ENCODE measurements at regions not wholly inside any gene's neighbourhood (a gene's known extent, or its start where the extent isn't known, plus 50 kb on each side); places are given as distances from the start of the nearest gene placed in this dataset.

DNA sequence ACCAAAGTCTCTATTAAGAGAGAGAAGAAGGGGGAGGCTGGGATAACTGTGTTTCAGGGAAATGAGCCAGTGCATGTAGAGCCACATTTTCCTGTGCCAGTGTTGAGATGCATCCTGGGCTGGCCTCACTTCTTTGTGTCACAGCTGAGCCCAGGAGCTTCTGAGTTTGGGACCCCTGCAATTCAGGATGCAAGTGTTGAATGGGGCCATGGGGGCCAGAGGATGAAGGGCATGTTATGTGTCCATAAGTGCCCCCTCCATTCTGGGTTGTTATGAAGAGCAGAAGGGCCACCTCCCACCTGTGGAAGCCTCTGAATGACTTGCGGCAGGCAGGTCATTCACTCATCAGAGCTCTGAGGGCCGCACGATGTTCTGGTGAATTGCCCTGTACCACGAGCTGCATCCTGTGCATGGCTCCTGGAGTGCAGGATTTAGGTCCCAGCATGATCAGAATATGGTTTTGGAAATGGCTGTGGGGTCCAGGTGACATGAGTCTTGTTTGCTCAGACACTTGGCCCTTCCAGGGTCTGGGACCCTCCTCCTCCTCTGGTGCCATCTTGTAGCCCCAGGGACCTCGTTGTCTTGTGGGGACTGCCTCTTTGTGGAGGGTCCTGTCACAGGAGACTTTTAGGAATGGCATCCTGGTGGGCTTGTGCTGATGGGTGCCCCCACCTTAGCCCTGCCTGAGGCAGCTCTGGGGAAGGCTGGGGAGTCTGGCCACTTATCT is 115.4 kb upstream of the PITX1 start:
- intact Hi-C loops (cut with micrococcal nuclease): no loop called here
- CTCF ChIA-PET: no interaction called here

More for the DNA sequence above, 115.4 kb upstream of the PITX1 start:
- H4K20me1 ChIP-seq (replicated peaks; ENCODE audit: control insufficient read depth, extremely low read depth, insufficient read depth, low read length): no peaks in the 10 kb centered on the region
- no peaks in the 10 kb centered on the region for H3K36me3 ChIP-seq (ENCODE audit: control insufficient read depth in 2 of 2, extremely low read depth in 1 of 2, insufficient read depth in 2 of 2, low read length in 2 of 2)
- no peak for FAIRE-seq
- no peaks in the 10 kb centered on the region for H3K79me2 ChIP-seq (ENCODE audit: control insufficient read depth, insufficient read depth, low read length)
- POLR2A ChIA-PET: no interaction called here
- peaks cover 0 to 8% of the 10 kb centered on the region in 2 experiments for H3K27me3 ChIP-seq (ENCODE audit: control insufficient read depth in 2 of 2, insufficient read depth in 2 of 2, low read length in 2 of 2)
- no peaks in the 10 kb centered on the region for H3K9me3 ChIP-seq (replicated peaks; ENCODE audit: control insufficient read depth, insufficient read depth, low read length)
- H3K4me3 ChIP-seq (replicated peaks in 1 of 3; ENCODE audit: insufficient read depth in 1 of 3, low read depth in 1 of 3, low read length in 3 of 3): no peak overlapping the region
- no peak for TF ChIP-seq FOS (IDR thresholded peaks at IDR 0.05; ENCODE audit: borderline replicate concordance, insufficient read depth, low read length)
- no peak for TF ChIP-seq POLR2AphosphoS5 (IDR thresholded peaks at IDR 0.05; ENCODE audit: insufficient read depth, low read depth, low read length)
- TF ChIP-seq EZH2 (IDR thresholded peaks at IDR 0.05; ENCODE audit: borderline replicate concordance, low read depth, low read length, severe bottlenecking): no peak
- TF ChIP-seq GATA2 (IDR thresholded peaks at IDR 0.05; ENCODE audit: insufficient read depth, insufficient read length, low read depth, low read length): no peak
- TF ChIP-seq POLR2A (IDR thresholded peaks at IDR 0.05; ENCODE audit: low read depth, low read length): no peak
- TF ChIP-seq, protein P1, sequence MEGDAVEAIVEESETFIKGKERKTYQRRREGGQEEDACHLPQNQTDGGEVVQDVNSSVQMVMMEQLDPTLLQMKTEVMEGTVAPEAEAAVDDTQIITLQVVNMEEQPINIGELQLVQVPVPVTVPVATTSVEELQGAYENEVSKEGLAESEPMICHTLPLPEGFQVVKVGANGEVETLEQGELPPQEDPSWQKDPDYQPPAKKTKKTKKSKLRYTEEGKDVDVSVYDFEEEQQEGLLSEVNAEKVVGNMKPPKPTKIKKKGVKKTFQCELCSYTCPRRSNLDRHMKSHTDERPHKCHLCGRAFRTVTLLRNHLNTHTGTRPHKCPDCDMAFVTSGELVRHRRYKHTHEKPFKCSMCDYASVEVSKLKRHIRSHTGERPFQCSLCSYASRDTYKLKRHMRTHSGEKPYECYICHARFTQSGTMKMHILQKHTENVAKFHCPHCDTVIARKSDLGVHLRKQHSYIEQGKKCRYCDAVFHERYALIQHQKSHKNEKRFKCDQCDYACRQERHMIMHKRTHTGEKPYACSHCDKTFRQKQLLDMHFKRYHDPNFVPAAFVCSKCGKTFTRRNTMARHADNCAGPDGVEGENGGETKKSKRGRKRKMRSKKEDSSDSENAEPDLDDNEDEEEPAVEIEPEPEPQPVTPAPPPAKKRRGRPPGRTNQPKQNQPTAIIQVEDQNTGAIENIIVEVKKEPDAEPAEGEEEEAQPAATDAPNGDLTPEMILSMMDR (IDR thresholded peaks at IDR 0.05; ENCODE audit: extremely low read depth in 1 of 2, insufficient read depth in 1 of 2, low read depth in 1 of 2, low read length in 2 of 2): no peak
- no peak for TF ChIP-seq MYC (IDR thresholded peaks at IDR 0.05; ENCODE audit: low read depth, low read length)
- TF ChIP-seq, protein P2, sequence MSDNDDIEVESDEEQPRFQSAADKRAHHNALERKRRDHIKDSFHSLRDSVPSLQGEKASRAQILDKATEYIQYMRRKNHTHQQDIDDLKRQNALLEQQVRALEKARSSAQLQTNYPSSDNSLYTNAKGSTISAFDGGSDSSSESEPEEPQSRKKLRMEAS (IDR thresholded peaks at IDR 0.05; ENCODE audit: insufficient read depth, insufficient read length): no peak
- TF ChIP-seq JUN (IDR thresholded peaks at IDR 0.05; ENCODE audit: borderline replicate concordance, insufficient read depth, insufficient read length, low read depth): no peak
- H3K4me2 ChIP-seq (ENCODE audit: insufficient read depth, low read length): no peak overlapping the region
- DNase-seq (ENCODE audit: low read depth, low spot score): no peak
- no peak overlapping the region for H3K27ac ChIP-seq (ENCODE audit: insufficient read depth, low read depth, low read length)
- no peaks in the 10 kb centered on the region for H3K9me1 ChIP-seq (replicated peaks; ENCODE audit: control insufficient read depth, extremely low read depth, insufficient read depth, low read length)
- H3K9ac ChIP-seq (replicated peaks; ENCODE audit: extremely low read depth, insufficient read depth, low read length): no peak overlapping the region
- dilution Hi-C loops (cut with MboI; ENCODE audit: extremely low pct_ligation_motif_present, low sequenced_read_pairs): no loop called here
- no peak overlapping the region for H2AFZ ChIP-seq (ENCODE audit: low read depth, low read length)
- no TSS peak for BruUV-seq (replicated peaks)
- H3K4me1 ChIP-seq (ENCODE audit: control insufficient read depth, extremely low read depth, insufficient read depth, low read length): no peaks in the 10 kb centered on the region
